SU-DHL-6 (cell line): ENCODE measurements at regions not wholly inside any gene's neighbourhood (a gene's known extent, or its start where the extent isn't known, plus 50 kb on each side); places are given as distances from the start of the nearest gene placed in this dataset.

Experiments
- CTCF ChIP-seq: fragments of 200-600 bp; sonication (generic); IDR thresholded peaks from one replicate; pipeline ENCODE4 v1.5.1; 2017; ENCODE audit warnings: antibody characterized with exemption, mild to moderate bottlenecking, low read length, moderate library complexity; ENCODE audit not compliant: insufficient read depth, poor library complexity, severe bottlenecking
- EZH2phosphoT487 ChIP-seq: fragments of 200-600 bp; sonication (generic), shearing (Covaris generic); conservative IDR thresholded peaks from 2 replicates; pipeline ENCODE4 v1.6.1; 2018; ENCODE audit warnings: mild to moderate bottlenecking, antibody characterized with exemption, low read length, moderate library complexity, mixed read lengths

DNA sequence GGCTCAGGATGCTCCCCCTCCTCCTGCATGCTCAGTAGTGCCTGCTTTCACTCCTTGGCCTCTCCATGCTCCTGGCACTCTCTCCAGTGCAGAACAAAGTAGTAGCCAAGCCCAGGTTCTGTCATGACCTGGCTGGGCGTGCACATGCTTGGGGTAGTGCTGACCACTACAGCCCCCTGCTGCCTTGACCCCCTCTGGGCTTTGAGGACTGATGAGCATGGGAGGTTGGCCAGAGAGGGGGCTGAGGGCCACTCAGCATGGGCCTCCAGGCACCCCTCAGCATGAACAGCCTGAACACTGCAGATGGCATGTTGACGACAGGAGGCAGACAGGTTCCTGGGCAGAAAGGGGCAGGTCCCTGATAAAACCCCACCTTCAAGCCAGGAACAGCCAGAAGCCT is 935.7 kb upstream of the PRMT6 start:
- TF ChIP-seq CTCF: no peak
- TF ChIP-seq EZH2phosphoT487: no peak
